EL (cell line): ENCODE measurements at regions not wholly inside any gene's neighbourhood (a gene's known extent, or its start where the extent isn't known, plus 50 kb on each side); places are given as distances from the start of the nearest gene placed in this dataset.
A peak's percentile ranks its signal among the peaks of the same experiment; 100 is the strongest.
"Not testable (repeated sequence)": the region's sequence is repeated elsewhere in the genome, so short reads cannot be mapped to it uniquely, and the experiment has no call there.

Experiments
- DNase-seq: peaks from one replicate; pipeline ENCODE4 v3.0.0-alpha.2; 2016

- DNase-seq: no peak
Observed at GRCh38 chr7:45410893-45411292, 163.3 kb upstream of the ADCY1 start.

- DNase-seq: no peak
Observed at GRCh38 chr7:45413419-45413818, 160.7 kb upstream of the ADCY1 start.

DNA sequence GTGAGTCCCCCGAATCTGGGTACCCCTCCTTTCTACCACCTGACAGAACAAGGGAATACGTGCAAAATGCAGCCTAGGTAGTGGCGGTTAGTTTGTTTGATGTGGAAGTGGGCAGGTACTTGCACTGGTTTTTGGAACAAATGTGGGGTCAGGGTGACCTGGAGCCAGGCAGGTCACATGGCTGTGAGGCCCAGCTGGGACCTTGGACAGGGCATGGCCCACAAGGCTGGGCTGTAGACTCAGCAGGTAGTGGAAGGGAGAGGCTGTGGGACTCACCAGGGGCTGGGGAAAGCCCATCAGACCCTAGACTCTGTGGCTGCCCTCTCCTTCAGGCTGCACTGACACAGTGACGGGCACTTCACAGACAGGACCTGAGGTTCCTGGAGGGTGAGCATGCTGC, 159.9 kb upstream of the ADCY1 start:
- DNase-seq: no peak

DNA sequence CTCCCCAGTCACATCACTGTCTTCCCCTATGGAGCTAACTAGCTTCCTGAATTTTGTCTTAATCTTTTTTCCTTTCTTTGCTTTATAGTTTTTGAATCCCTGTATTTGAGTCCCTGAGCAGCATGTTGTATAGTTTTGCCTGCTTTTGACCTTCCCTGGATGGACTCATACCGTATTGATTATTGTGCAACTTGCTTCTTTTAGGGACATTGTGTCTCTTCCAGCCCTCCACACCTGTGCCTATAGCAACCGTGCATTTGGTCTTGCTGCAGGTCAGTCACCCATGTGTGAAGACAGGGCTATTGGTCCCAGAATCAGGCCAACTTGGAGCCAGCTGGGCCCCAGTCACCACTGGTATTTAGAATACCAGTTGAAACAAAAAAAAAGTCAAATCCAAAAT, 158.9 kb upstream of the ADCY1 start:
- no peak for DNase-seq

DNA sequence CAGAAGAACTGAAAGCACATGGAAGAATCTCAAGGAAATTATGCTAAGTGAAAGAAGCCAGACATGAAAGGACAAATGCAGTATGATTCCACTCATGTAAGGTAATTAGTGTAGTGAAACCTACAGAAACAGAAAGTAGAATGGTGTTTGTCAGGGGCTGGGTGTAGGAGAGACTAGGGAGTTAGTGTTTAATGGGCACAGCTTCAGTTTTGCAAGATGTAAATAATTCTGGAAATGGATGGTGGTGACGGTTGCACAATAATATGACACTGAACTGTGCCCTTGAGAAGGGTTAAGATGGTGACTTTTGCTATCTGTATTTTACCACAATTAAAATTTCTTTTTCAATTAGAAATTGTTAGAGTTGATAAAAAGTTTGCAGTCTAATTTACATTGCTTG, 157.3 kb upstream of the ADCY1 start:
- DNase-seq: no peak

DNA sequence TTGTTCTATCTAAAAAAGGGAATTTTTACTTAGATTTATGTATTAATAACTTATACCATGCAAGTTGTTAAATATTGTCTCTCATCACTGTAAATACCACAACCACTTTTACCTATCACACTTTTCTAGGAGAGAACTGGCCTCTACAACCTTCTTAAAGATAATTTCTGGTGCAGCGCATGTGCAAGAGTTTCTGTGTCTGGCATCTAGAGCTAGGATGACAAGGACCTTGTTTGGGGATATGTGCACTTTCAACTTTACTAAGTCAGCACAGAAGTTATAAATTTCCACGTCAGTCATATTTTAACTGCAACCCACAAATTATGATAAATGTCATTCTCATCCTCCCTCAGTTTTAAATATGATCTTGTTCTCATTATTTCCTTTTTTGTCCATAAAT, 156.9 kb upstream of the ADCY1 start:
- DNase-seq: no peak

DNA sequence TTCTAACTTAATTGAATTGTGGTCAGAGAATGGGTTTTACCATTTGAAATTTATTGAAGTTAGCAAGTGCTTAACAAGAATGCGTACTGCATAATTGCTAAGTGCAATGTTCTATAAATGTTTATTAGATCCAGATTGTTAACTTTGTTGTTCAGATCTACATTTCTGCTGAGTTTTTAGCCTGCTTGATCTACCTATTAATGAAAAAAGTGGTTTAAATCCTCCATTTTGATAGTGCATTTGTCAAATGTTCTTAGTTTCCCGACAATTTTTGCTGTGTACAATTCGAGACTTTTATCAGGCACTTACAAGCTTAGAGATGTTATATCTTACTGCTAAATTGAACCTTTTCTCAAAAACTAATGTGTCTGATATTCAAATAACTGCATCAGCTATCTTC, 156.4 kb upstream of the ADCY1 start:
- no peak for DNase-seq

DNA sequence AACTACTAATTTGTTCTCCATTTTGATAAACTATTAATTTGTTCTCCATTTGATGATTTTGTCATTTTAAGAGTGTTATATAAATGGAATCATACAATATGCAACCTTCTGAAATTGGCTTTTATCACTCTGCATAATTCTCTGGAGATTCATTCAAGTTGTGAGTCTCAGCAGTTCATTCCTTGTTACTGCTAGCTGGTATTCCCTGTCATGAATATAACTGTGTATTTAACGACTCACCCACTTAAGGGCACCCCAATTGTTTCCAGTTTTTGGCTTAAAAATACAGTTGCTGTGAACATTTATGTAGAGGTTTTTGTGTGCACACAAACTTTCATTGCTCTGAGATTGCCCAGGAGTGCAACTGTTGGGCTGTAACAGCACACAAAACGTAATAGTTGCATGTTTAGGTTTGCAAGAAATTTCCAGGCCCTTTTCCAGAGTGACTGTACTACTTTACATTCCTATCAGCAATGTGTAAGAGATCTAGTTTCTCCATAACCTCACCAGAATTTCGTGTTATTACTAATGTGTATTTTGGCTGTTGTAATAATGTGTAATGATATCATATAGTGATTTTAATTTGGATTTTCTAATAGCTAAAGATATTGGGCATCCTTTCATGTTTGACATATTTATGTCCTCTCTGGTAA, 153.2 kb upstream of the ADCY1 start:
- DNase-seq: no peak

DNA sequence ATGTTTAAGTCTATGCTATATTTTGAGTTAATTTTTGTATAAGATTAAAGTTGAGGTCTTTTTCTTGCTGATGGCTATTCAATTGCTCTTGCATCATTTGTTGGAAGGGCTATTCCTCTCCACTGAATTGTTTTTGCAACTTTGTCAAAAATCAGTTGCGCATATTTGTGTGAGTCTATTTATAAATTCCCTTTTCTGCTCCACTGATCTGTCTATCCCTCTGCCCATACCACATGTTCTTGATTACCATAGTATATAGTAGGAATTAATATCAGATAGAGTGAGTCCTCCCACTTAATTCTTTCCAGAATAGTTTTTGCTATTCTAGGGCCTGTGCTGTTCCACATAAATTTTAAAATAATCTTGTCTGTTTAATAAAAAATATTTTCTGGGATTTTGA, 152.4 kb upstream of the ADCY1 start:
- DNase-seq: no peak

GRCh38 chr7:45430397-45430796, 143.8 kb upstream of the ADCY1 start:
- no peak for DNase-seq

GRCh38 chr7:45434167-45434784, 139.9 kb upstream of the ADCY1 start:
- DNase-seq: no peak

- no peak for DNase-seq
Observed at GRCh38 chr7:45435131-45435530, 139.0 kb upstream of the ADCY1 start.

- DNase-seq: peak; percentile 72
Observed at GRCh38 chr7:45435846-45436245, 138.3 kb upstream of the ADCY1 start.

DNA sequence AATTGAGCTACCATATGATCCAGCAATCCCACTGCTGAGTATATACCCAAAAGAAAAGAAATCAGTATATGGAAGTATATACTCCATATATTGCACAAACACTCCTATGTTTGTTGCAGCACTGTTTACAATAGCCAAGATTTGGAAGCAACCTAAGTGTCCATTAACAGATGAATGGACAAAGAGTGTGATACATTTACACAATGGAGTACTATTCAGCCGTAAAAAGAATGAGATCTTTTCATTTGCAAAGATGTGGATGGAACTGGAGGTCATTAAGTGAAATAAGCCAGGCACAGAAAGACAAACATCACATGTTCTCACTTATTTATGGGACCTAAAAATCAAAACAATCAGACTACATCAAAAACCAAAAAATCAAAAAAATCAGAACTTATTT, 133.4 kb upstream of the ADCY1 start:
- DNase-seq: not testable (repeated sequence)

DNA sequence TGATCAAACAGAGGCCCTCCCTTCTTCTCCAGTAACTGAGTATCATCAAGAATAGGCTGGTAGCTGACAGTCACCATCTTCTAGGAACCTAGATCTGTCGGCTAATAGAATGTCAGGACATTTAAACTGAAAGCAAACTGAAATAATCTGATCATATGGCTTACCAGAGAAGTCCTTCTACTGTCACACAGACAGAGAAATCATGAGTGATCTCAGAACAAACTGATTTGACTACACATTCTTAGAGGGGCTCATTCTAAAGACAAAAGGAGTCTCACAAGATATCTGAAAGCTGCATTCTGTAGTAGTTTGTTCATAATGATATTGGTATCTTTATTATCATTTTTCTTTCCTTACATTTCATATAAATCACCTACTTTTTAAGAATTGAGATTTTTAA, 130.9 kb upstream of the ADCY1 start:
- no peak for DNase-seq

- DNase-seq: no peak
Observed at GRCh38 chr7:45446195-45446944, 127.8 kb upstream of the ADCY1 start.

GRCh38 chr7:45447296-45447695, 126.9 kb upstream of the ADCY1 start:
- no peak for DNase-seq

- DNase-seq: no peak
Observed at GRCh38 chr7:45450571-45451204, 123.5 kb upstream of the ADCY1 start.

DNA sequence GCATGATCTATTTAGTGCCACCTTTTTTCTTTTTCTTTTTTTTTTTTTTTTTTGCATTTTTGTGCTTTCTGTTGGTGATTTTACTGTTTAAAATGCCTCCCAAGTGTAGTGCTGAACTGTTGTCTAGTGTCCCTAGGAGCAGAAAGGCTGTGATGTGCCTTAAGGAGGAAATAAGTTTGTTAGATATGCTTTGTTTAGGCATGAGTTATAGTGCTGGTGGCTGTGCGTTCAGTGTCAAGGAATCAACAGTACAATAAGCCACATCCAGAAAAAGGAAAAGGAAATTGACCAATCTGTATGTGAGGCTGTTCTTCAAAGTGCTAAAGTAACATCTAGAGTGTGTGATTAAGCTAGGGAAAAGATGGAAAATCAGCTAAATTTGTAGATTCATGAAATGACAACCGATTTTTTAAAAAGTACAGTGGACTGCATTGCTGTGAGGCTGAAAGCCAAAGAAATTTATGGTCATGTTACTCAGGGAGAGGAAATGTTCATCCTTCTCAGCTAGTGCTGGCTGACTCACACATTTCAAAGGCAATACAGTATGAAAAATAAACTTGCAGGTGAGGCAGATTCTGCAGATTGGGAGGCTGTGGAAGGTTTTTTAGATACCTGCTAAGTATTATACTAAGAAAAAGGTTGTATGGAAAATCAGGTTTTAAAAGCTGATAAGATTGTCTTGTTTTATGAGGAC, 122.7 kb upstream of the ADCY1 start:
- DNase-seq: no peak

GRCh38 chr7:45454771-45455170, 119.4 kb upstream of the ADCY1 start:
- no peak for DNase-seq

DNA sequence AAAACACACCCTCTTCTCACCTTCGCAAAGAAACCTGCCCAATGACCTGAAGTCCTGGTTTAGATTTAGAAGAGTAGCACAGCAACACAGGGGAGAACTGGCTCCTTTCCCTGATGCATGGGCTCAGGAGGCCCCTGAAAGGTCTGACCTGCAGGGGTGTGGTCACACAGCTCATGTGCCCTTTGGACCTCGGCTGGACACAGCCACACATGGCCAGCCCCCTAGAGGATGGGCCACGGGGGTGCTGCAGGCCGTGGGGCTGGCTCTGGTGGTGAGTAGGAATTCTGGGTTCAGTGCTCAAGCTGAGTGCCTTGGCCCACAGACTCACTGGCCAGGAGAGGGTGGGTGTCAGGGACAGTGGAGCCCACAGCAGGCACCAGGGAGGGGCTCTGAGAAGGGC, 118.5 kb upstream of the ADCY1 start:
- no peak for DNase-seq

- DNase-seq: no peak
Observed at GRCh38 chr7:45456105-45456504, 118.1 kb upstream of the ADCY1 start.
